Astrocyte of the spinal cord (primary cell): ENCODE measurements at regions not wholly inside any gene's neighbourhood (a gene's known extent, or its start where the extent isn't known, plus 50 kb on each side); places are given as distances from the start of the nearest gene placed in this dataset.
"Not testable (repeated sequence)": the region's sequence is repeated elsewhere in the genome, so short reads cannot be mapped to it uniquely, and the experiment has no call there.

ENCODE experiments used
- DNase-seq: peaks from one replicate; pipeline ENCODE4 v3.0.0; 2011; ENCODE audit warnings: low read depth, low spot score
- H3K4me3 ChIP-seq: 2 replicates; pipeline ENCODE4 v1.5.1; 2011; ENCODE audit warnings: low read depth, mild to moderate bottlenecking, low read length, moderate library complexity
- CTCF ChIP-seq: IDR thresholded peaks from 2 replicates; pipeline ENCODE4 v1.5.1; 2012; ENCODE audit warnings: low read depth, mild to moderate bottlenecking, low read length, inconsistent platforms
- in situ Hi-C: cut with HindIII; loops from 2 replicates; pipeline ENCODE4 v1.10.0; 2017; ENCODE audit warnings: low sequenced_read_pairs

DNA sequence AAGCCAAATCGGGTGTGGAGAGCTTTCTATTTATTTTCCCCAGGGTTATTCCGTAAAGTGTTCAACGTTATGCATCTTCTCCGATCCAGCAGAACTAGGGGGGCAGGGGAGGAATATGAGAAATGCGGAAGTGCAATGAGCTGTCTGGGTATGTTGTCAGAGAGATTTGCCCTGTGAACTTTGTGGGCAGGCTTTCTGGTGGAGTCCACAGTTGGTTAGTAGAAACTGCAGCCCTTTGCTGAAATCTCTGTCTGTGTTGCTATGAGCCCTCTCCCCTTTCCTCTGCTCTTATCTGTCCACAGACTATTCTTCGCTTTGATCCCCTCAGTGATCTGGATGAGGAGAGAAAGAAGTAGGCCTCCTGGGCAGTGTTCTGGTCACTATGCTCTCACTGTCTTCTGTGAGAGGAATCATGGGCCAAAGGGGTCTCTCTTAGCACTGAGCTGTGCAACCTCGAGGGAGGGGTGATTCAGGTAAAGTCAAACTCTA lies 158.9 kb upstream of the FUT9 start:
- H3K4me3 ChIP-seq: no peak overlapping the region
- in situ Hi-C loops: no loop called here
- DNase-seq: no peak

GRCh38 chr6:95865857-95866256 lies 149.9 kb upstream of the FUT9 start:
- no peak for TF ChIP-seq CTCF
- no peak overlapping the region for H3K4me3 ChIP-seq
- DNase-seq: no peak
- in situ Hi-C loops: no loop called here

More for the DNA sequence above, 158.9 kb upstream of the FUT9 start:
- TF ChIP-seq CTCF: no peak

DNA sequence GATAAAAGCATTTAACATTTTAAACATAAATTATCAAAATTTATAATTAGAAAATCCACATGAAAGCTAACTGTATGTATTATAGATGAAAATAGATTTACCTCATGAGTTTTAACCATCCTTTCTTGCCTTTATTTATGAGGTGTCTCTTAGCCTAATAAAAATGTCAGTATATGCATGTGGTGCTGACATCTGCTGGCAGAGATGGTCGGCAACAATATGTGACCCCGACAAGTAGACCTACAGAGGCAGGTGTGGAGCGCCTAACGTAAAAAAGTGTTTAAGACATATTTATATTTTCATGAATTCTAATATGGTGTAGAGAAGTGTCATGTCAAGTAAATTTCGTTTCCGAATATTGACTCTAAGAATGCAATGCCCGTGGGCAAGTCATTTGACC lies 149.0 kb upstream of the FUT9 start:
- in situ Hi-C loops: no loop called here
- peak; percentile 18 for TF ChIP-seq CTCF
- no peak overlapping the region for H3K4me3 ChIP-seq
- no peak for DNase-seq

DNA sequence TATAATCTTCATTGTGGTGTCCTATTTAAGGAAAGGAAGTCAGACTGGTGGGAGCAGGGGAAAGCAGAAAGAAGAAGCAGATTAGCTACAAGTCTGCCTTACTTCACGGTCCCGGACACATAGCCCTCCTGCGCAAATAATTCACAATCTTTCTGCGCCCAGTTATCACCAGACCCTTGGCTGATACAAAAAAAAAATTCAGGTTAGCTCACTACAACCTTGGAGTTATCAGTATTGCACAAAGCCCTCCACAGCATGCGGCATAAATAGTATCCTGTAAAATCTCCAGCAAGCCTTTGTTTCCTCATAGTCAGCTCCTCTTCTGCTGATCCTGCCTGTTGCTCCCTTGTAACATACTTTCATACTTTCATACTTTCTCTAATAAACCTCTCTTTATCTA lies 148.6 kb upstream of the FUT9 start:
- no peak for TF ChIP-seq CTCF
- no peak for DNase-seq
- no peak overlapping the region for H3K4me3 ChIP-seq
- in situ Hi-C loops: no loop called here

- TF ChIP-seq CTCF: no peak
- in situ Hi-C loops: no loop called here
- no peak for DNase-seq
- no peak overlapping the region for H3K4me3 ChIP-seq
These were observed 138.3 kb upstream of the FUT9 start for GRCh38 chr6:95877480-95877879.

GRCh38 chr6:95879856-95880255 lies 135.9 kb upstream of the FUT9 start:
- H3K4me3 ChIP-seq: no peak overlapping the region
- TF ChIP-seq CTCF: no peak
- DNase-seq: no peak
- in situ Hi-C loops: no loop called here

DNA sequence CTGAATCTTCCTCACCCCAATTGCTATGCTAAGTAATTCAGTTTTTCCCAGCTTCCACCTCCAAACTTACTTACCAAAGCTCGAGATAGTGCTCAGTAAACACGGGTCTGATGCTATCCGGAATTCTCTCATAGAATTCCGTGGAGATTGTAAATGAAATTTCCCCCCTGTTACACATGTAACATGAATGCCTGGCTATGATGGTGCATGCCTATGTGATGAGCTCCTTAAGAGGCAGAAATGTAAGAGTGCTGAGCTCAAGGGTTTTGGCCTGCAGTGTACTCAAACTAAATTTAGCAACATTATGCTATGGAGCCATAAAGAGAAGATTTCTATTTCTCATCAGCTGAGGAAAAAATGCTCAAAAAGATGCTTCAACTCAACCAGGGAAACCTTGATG lies 133.4 kb upstream of the FUT9 start:
- no peak overlapping the region for H3K4me3 ChIP-seq
- in situ Hi-C loops: no loop called here
- no peak for DNase-seq
- TF ChIP-seq CTCF: no peak

- H3K4me3 ChIP-seq, DNase-seq, in situ Hi-C loops: not testable (repeated sequence)
These were observed 127.1 kb upstream of the FUT9 start for GRCh38 chr6:95888711-95889110.
